HFF-Myc (cell line): ENCODE measurements at regions not wholly inside any gene's neighbourhood (a gene's known extent, or its start where the extent isn't known, plus 50 kb on each side); places are given as distances from the start of the nearest gene placed in this dataset.

Source experiments
- DNase-seq: peaks from one replicate; pipeline ENCODE4 v3.0.0-alpha.2; 2011; ENCODE audit warnings: low read depth; ENCODE audit errors: extremely low read depth
- H3K4me3 ChIP-seq: replicated peaks from 2 replicates; pipeline ENCODE4 v1.5.1; 2011; ENCODE audit warnings: low read depth, mild to moderate bottlenecking, control low read depth, low read length
- TF ChIP-seq, protein P1 (sequence below): IDR thresholded peaks from 2 replicates; pipeline ENCODE4 v1.5.1; 2012; ENCODE audit warnings: mild to moderate bottlenecking, low read depth, low read length, control low read depth; ENCODE audit errors: missing control alignments

DNA sequence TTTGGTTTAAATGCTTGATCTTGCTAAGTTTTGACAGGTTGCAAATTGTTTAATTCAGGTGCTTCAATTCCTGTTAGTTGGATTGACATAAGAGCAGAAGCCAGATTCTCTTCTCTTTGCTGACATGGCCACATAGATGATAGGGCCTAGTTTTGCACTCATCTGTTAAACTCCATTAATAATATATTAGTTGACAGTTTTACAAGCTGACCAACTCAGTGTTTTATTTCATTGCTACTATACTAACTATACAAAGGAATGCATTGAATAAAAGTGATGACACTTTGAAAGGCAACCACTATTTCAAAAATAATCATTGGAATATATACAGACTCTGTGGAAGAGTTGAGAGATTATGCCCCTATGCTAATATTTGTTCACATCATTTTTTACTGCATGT, 255.6 kb upstream of the DPYD start:
- H3K4me3 ChIP-seq = no peak overlapping the region
- no peak for DNase-seq
- TF ChIP-seq, protein P1, sequence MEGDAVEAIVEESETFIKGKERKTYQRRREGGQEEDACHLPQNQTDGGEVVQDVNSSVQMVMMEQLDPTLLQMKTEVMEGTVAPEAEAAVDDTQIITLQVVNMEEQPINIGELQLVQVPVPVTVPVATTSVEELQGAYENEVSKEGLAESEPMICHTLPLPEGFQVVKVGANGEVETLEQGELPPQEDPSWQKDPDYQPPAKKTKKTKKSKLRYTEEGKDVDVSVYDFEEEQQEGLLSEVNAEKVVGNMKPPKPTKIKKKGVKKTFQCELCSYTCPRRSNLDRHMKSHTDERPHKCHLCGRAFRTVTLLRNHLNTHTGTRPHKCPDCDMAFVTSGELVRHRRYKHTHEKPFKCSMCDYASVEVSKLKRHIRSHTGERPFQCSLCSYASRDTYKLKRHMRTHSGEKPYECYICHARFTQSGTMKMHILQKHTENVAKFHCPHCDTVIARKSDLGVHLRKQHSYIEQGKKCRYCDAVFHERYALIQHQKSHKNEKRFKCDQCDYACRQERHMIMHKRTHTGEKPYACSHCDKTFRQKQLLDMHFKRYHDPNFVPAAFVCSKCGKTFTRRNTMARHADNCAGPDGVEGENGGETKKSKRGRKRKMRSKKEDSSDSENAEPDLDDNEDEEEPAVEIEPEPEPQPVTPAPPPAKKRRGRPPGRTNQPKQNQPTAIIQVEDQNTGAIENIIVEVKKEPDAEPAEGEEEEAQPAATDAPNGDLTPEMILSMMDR = no peak

DNA sequence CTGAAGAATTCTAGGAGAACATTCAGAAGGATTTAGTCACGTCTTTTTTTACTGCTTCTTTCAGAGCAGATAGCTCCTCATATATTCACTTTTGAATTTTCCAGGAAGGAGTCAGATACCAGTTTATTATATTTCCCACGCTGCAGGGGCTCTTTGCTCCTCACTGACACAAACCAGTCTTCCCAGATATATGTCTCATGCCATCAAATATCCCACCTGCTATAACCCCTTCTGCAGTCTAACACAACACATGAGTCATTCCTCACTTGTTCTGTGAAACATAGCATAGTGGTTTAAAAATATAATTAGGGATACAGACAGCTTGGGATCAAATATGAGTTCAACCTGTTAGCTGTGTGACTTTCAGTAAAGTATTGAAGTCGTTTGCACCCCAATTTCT, 251.7 kb upstream of the DPYD start:
- TF ChIP-seq, protein P1 = no peak
- no peak for DNase-seq

DNA sequence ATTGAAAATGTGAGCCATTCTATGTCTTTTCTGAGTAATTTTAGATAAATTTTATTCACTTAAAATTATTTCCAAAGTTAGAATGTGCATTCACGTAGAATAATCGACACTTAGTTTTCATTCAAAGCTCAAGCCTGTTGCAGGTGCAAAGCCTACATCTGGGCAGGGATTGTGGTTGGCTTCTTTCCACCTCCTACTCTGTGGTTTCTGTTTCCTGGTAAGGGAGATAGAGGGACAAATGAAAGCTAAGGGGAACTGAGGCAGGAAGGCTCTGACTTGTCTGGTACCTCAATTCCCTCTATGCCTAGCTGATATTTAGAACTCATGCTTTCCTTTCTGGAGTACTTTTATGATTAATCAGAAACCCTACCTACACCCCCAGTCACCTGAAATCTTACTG, 251.2 kb upstream of the DPYD start:
- TF ChIP-seq, protein P1 = no peak
- no peak for DNase-seq
- H3K4me3 ChIP-seq = no peak overlapping the region

More for the DNA sequence above, 251.7 kb upstream of the DPYD start:
- H3K4me3 ChIP-seq = no peak overlapping the region

DNA sequence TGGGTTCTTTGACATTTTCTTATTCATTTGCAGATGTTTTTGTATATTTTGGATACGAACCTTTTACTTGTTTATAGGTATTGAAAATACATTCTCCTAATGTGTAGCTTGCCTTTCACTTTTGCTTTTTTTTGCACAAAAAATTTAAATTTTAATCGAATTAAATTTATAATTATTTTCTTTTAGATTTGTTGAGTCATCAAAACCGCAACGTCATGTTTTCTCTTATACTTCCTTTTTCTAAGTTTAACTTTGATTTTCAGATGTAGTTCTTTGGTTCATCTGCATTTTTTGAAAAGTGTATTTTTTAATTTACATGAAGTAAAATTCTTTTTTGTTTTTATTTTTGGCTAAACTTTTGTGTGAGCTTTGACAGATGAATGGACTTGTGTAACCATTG, 243.7 kb upstream of the DPYD start:
- TF ChIP-seq, protein P1 = no peak
- DNase-seq = no peak
- H3K4me3 ChIP-seq = no peak overlapping the region

DNA sequence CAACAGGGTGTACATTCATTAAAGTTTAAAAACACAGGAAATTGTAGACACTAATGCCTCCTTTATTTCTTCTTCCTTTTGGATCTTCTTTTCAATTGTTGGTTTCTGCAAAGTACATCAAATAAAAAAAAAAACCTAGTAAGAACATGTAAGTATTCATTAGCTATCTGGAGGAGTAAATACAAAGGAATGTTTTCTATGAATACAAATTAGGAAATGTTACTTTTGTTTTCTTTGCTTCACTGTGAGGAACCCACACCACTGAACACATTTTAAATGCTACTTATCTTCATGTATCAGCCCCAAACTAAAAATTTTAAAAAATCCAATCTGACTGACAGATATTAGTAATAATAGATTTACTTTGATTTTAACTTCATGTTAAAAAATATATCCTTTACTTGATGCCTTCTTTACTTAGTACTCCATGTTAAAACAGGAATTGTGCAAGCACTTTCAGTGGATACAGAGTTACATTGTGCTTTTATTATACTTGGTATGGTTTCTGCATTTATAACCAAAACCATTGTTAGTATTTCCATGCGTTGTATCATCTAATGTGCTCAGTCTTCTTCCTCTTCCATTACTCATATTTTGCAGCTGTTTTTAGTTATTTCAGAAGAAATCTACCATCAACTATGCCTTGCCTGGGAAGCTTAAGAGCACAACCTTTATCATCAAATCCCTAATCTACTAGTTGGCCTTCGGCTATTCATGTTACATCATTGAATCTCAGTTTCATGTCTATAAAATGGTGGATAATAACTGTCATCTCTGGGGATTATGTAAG, 236.9 kb upstream of the DPYD start:
- H3K4me3 ChIP-seq = no peak overlapping the region
- DNase-seq = peak; percentile 25
- TF ChIP-seq, protein P1 = no peak

DNA sequence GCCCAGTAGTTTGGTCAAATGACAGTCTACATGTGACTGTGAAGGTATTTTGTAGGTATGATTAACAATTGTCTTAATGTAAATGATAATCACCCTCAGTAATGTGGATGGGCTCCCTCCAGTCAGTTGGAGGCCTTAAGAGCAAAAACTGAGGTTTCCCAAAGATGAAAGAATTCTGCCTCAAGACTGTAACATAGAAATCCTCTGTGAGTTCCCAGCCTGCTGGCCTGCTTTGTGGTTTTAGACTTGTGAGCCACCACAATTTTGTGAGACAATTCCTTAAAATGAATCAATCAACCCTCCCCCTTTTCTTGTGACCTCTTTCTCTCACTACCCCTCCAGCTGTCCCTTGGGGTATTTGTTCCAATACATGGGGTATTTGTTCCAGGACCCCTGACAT, 226.4 kb upstream of the DPYD start:
- no peak for DNase-seq
- no peak overlapping the region for H3K4me3 ChIP-seq
- TF ChIP-seq, protein P1 = no peak

DNA sequence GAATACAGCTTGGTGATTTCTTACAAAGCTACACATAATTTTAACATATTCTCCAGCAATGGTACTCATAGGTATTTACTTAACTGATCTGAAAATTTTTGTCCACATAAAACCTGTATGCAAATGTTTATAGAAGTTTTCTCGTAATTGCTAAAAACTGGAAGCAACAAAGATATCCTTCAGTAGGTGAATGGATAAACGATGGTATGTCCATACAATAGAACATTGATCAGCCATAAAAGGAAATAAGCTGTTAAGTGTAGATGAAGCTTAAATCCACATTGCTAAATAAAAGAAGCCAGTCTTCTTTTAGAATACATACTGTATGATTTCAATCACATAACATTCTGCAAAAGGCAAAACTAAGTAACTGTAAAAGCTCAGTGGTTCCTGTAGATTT, 224.8 kb upstream of the DPYD start:
- no peak overlapping the region for H3K4me3 ChIP-seq
- TF ChIP-seq, protein P1 = no peak
- DNase-seq = no peak
